ENCODE measurements at regions not wholly inside any gene's neighbourhood (a gene's known extent, or its start where the extent isn't known, plus 50 kb on each side); places are given as distances from the start of the nearest gene placed in this dataset.

GRCh38 chr6:115539531-115539930 is 521.2 kb downstream of the FRK start:
- no peak overlapping the region for H3K27ac ChIP-seq (ENCODE audit: low read depth, low read length)
- no peak overlapping the region for H3K9ac ChIP-seq (ENCODE audit: low read length)
- RAD21 ChIA-PET (ENCODE audit: low non-redundant PET in 1 of 2, low total read pairs in 2 of 2, uncharacterized antibody in 2 of 2, unreplicated experiment in 2 of 2): no interaction called here
- intact Hi-C loops (cut with micrococcal nuclease): no loop called here
- no peaks in the 10 kb centered on the region for H3K4me1 ChIP-seq (ENCODE audit: control insufficient read depth in 1 of 2, insufficient read depth in 2 of 2, low read length in 2 of 2)
- POLR2A ChIA-PET: no interaction called here
- no peaks in the 10 kb centered on the region for H3K79me2 ChIP-seq (ENCODE audit: insufficient read depth, low read length)
- BruUV-seq (replicated peaks): no TSS peak
- no peaks in the 10 kb centered on the region for H3K36me3 ChIP-seq (ENCODE audit: control insufficient read depth in 1 of 2, insufficient read depth in 2 of 2, low read length in 2 of 2)
- H2AFZ ChIP-seq (ENCODE audit: low read depth, low read length, poor library complexity, severe bottlenecking): no peak overlapping the region
- no peaks in the 10 kb centered on the region for H3K27me3 ChIP-seq (ENCODE audit: insufficient read depth, low read length)
- DNase-seq (ENCODE audit: low read depth, low spot score) (no peak), ATAC-seq (no peak)
- CTCF ChIA-PET: no interaction called here
- H4K20me1 ChIP-seq (ENCODE audit: insufficient read depth): no peaks in the 10 kb centered on the region
- no peak overlapping the region for H3K4me3 ChIP-seq (replicated peaks in 1 of 2; ENCODE audit: low read depth in 1 of 2, low read length in 2 of 2)
- no peaks in the 10 kb centered on the region for H3K9me3 ChIP-seq (ENCODE audit: control insufficient read depth in 1 of 2, insufficient read depth in 1 of 2, low read depth in 1 of 2, low read length in 2 of 2)
- no peak for TF ChIP-seq YY1 (IDR thresholded peaks at IDR 0.05; ENCODE audit: extremely low read depth, insufficient replicate concordance, low read depth, low read length)
- TF ChIP-seq CEBPB (IDR thresholded peaks at IDR 0.05; ENCODE audit: low read depth): no peak
- no peak for TF ChIP-seq ZFX (IDR thresholded peaks at IDR 0.05)
- no peak for TF ChIP-seq SRF (IDR thresholded peaks at IDR 0.05; ENCODE audit: low read depth)
- no peak for TF ChIP-seq ELF1 (IDR thresholded peaks at IDR 0.05; ENCODE audit: borderline replicate concordance, low read depth)
- TF ChIP-seq SIN3A (IDR thresholded peaks at IDR 0.05; ENCODE audit: low read depth): no peak
- TF ChIP-seq ZBTB33 (IDR thresholded peaks at IDR 0.05; ENCODE audit: extremely low read depth, insufficient replicate concordance, low read length): no peak
- no peak for TF ChIP-seq MAX (IDR thresholded peaks at IDR 0.05)
- no peak for TF ChIP-seq FOSL1 (IDR thresholded peaks at IDR 0.05; ENCODE audit: low read depth)
- no peak for TF ChIP-seq ZNF274 (IDR thresholded peaks at IDR 0.05; ENCODE audit: low read depth, low read length)
- TF ChIP-seq RAD21 (IDR thresholded peaks at IDR 0.05; ENCODE audit: low read depth): no peak
- TF ChIP-seq ATF3 (IDR thresholded peaks at IDR 0.05): no peak
- no peaks in the 10 kb centered on the region for H3K9me2 ChIP-seq (ENCODE audit: insufficient read depth)
- no peak overlapping the region for H3K4me2 ChIP-seq (ENCODE audit: low read length)
